ENCODE measurements at regions not wholly inside any gene's neighbourhood (a gene's known extent, or its start where the extent isn't known, plus 50 kb on each side); places are given as distances from the start of the nearest gene placed in this dataset.

GRCh38 chr14:66022526-66022925, 463.6 kb upstream of the CCDC196 start:
- TF ChIP-seq PATZ1 (CRISPR knock-in tag; IDR thresholded peaks at IDR 0.05; ENCODE audit: borderline replicate concordance), result no peak
- no peak for TF ChIP-seq SNAI2 (CRISPR knock-in tag; IDR thresholded peaks at IDR 0.05)
- no peak for TF ChIP-seq CREB5 (CRISPR knock-in tag; IDR thresholded peaks at IDR 0.05; ENCODE audit: low read depth)
- no peak for TF ChIP-seq ZFP3 (CRISPR knock-in tag; IDR thresholded peaks at IDR 0.05)

Measured in SK-N-SH treated with all-trans-retinoic acid at 6 μM for 48 hours (cell line).